Nephron (organoid): ENCODE measurements at regions not wholly inside any gene's neighbourhood (a gene's known extent, or its start where the extent isn't known, plus 50 kb on each side); places are given as distances from the start of the nearest gene placed in this dataset.

Source experiments
- H3K27ac Mint-ChIP-seq, 3 experiments: 2 replicates each; pipeline ENCODE4 v1.8.0; 2020; ENCODE audit warnings: mixed read lengths in 3 of 3, mild to moderate bottlenecking in 2 of 3, moderate library complexity in 1 of 3
- H3K27me3 Mint-ChIP-seq: 2 replicates; pipeline ENCODE4 v1.8.0; 2021; ENCODE audit warnings: low read depth, mild to moderate bottlenecking, moderate library complexity, mixed read lengths
- H3K36me3 Mint-ChIP-seq: 2 replicates; pipeline ENCODE4 v1.8.0; 2020; ENCODE audit warnings: low read depth, mixed read lengths
- H3K4me1 Mint-ChIP-seq: 2 replicates; pipeline ENCODE4 v1.8.0; 2020; ENCODE audit warnings: mixed read lengths
- H3K4me3 Mint-ChIP-seq, 3 experiments: 2 replicates each; pipeline ENCODE4 v1.8.0; 2020; ENCODE audit warnings: mild to moderate bottlenecking in 3 of 3, mixed read lengths in 3 of 3, moderate library complexity in 2 of 3
- H3K9me3 Mint-ChIP-seq: 2 replicates; pipeline ENCODE4 v1.8.0; 2020; ENCODE audit warnings: mixed read lengths
- TF ChIP-seq, protein P1 (sequence below), 3 experiments: fragments of 200-600 bp; sonication (generic); IDR thresholded peaks; one replicate each; pipeline ENCODE4 v1.5.0; 2021; ENCODE audit warnings: antibody characterized with exemption in 3 of 3; ENCODE audit not compliant: unreplicated experiment in 3 of 3

DNA sequence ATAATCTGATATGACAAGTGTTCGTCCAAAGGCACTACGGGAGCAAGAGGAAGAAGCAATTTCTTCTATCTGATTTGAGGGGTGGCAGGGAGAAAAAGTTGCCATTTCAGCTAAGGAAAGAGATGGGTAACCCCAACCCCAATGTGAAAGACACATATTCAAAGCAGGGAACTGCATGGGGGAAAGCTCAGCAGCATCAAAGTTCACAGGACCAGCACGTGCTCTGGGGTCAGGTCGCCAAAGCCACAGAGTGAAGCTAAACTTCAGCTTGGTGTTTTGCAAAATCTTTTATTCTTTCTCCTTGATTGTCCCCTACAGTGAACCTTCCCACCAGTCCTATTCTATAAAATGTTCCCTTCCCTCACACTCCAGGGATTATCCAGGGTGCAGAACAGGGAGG, 112.8 kb upstream of the PPP2R2D start:
- Mint-ChIP-seq H3K27ac (no peak overlapping the region), H3K27me3 (peaks cover 30% of the 10 kb centered on the region), H3K36me3 (peaks cover 4% of the 10 kb centered on the region), H3K4me3 (no peak overlapping the region), H3K9me3 (peaks cover 9% of the 10 kb centered on the region), H3K4me1 (no peaks in the 10 kb centered on the region)
- TF ChIP-seq, protein P1, sequence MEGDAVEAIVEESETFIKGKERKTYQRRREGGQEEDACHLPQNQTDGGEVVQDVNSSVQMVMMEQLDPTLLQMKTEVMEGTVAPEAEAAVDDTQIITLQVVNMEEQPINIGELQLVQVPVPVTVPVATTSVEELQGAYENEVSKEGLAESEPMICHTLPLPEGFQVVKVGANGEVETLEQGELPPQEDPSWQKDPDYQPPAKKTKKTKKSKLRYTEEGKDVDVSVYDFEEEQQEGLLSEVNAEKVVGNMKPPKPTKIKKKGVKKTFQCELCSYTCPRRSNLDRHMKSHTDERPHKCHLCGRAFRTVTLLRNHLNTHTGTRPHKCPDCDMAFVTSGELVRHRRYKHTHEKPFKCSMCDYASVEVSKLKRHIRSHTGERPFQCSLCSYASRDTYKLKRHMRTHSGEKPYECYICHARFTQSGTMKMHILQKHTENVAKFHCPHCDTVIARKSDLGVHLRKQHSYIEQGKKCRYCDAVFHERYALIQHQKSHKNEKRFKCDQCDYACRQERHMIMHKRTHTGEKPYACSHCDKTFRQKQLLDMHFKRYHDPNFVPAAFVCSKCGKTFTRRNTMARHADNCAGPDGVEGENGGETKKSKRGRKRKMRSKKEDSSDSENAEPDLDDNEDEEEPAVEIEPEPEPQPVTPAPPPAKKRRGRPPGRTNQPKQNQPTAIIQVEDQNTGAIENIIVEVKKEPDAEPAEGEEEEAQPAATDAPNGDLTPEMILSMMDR (IDR thresholded peaks at IDR 0.05; ENCODE audit: unreplicated experiment in 3 of 3) = no peak

DNA sequence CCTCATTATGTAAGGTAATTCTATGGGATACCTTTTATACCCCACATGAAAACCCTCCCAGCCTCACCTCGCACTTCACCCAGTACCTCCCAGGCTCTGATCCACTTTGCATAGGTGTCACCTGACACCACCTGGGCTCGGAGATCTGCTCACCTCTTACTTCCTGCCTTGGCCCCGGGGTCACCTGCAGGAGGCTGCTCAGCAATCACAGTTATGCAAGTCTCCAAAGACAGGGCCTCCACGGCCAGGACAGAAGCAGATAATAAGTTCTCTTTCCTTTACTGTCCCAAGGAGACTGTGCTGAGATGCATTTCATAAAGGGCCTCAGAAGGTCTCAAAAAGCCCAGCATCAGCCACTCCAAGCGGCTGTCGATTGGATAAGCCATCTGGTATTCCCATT, 112.4 kb upstream of the PPP2R2D start:
- Mint-ChIP-seq H3K4me1 (no peaks in the 10 kb centered on the region), H3K36me3 (peaks cover 4% of the 10 kb centered on the region), H3K9me3 (peaks cover 9% of the 10 kb centered on the region), H3K27me3 (peaks cover 31% of the 10 kb centered on the region), H3K4me3 (no peak overlapping the region), H3K27ac (no peak overlapping the region)
- TF ChIP-seq, protein P1 (IDR thresholded peaks at IDR 0.05; ENCODE audit: unreplicated experiment in 3 of 3) = no peak

DNA sequence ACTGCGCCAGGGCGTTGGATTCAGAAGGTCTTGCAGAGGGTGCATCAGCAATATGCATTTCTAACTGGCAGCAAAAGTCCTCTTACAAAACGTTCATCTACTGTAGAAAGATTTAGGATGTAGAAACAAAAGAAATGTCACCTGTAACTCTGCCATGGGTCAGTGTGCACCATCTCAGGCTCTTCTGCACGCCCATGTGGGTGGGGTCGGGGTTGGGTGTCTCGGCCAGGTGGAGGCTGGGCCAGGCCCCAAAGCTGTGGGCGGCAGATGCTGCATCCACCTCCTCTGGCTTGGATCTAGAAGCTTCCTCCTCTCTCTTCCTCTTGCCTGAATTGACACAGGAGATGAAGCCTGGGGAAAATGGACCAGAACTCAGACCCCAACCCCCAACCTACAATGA, 111.3 kb upstream of the PPP2R2D start:
- H3K36me3 Mint-ChIP-seq = peaks cover 4% of the 10 kb centered on the region
- peaks cover 39% of the 10 kb centered on the region for H3K27me3 Mint-ChIP-seq
- H3K4me3 Mint-ChIP-seq = no peak overlapping the region
- H3K4me1 Mint-ChIP-seq = no peaks in the 10 kb centered on the region
- TF ChIP-seq, protein P1 (IDR thresholded peaks at IDR 0.05; ENCODE audit: unreplicated experiment in 3 of 3) = no peak
- no peak overlapping the region for H3K27ac Mint-ChIP-seq
- peaks cover 4% of the 10 kb centered on the region for H3K9me3 Mint-ChIP-seq

DNA sequence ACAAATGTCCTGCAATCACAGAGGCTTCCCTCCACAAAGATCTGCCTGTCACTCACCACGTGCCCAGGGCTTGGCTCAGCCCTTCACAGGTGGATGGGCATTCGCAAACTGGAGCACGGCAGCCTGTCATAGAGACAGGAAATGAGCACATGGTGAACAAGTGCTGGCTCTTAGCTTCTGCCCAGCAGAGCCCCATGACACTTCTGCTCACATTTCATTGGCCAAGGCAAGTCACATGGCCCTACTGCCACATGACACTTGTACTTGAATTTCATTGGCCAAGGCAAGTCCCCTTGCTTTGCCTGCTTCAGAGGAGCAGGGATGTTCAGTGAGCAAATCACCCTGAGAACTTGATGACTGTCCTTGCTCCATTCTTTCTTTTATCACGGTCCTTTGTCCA, 110.8 kb upstream of the PPP2R2D start:
- Mint-ChIP-seq H3K27ac (no peak overlapping the region), H3K4me3 (no peak overlapping the region), H3K36me3 (peaks cover under 1% of the 10 kb centered on the region), H3K27me3 (peaks cover 34% of the 10 kb centered on the region), H3K4me1 (no peaks in the 10 kb centered on the region), H3K9me3 (peaks cover 2% of the 10 kb centered on the region)
- TF ChIP-seq, protein P1 (IDR thresholded peaks at IDR 0.05; ENCODE audit: unreplicated experiment in 3 of 3) = no peak

DNA sequence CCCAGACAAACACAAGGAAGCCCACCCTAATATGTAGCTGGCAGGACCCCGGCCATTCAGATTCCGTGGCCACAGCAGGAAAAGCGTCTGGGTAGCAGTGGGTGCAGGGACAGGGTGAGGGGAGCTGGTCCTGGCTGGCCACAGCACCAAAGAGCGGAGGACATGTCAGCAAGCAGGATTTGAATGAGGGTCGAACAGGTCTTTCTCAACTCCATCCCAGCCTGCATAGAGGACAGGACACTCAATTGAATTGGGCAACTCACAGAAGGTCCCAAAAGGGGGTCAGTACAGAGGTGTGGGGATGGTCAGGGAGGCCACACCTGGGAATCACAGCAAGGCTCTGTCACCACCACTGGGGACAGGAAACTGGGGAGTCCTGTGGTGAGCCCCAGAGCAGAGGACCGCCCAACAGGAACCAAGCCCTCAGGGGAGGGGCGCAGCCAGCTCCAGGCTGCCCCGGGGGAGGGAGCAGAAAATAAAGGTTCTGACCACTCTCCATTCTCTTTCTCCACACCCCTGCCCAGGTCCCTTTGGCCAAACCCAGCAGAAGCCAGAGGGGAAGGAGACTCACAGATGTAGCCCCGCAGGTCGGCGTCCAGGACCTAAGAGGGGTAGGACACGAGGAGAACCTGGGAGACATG, 108.7 kb upstream of the PPP2R2D start:
- Mint-ChIP-seq H3K36me3 (no peaks in the 10 kb centered on the region), H3K27me3 (peaks cover 32% of the 10 kb centered on the region), H3K4me3 (no peak overlapping the region), H3K4me1 (no peaks in the 10 kb centered on the region), H3K9me3 (peaks cover 9% of the 10 kb centered on the region), H3K27ac (no peak overlapping the region)
- TF ChIP-seq, protein P1 (IDR thresholded peaks at IDR 0.05; ENCODE audit: unreplicated experiment in 3 of 3) = no peak

DNA sequence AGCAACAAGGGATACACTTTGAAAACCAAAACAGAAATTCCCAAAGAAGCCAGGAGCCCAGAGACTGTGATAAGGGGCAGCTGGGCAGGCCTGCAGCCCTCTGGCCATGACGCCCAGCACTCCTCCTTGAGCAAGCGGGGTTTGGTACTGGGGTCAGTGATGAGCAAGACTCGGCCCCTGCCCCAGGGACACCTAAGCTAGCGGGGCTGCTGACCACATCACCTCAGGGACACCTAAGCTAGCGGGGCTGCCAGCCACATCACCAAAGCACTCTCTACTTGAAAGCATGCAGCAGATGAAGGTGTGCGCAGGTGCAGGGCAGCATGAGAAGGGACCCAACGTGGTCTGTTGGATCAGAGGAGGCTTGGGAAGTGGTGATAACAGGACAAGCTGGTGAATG, 108.0 kb upstream of the PPP2R2D start:
- Mint-ChIP-seq H3K27me3 (peaks cover 32% of the 10 kb centered on the region), H3K4me3 (no peak overlapping the region), H3K27ac (no peak overlapping the region), H3K9me3 (peaks cover 11% of the 10 kb centered on the region), H3K36me3 (no peaks in the 10 kb centered on the region), H3K4me1 (no peaks in the 10 kb centered on the region)
- TF ChIP-seq, protein P1 (IDR thresholded peaks at IDR 0.05; ENCODE audit: unreplicated experiment in 3 of 3) = no peak
